Bronchial epithelial cell (primary cell): ENCODE measurements at regions not wholly inside any gene's neighbourhood (a gene's known extent, or its start where the extent isn't known, plus 50 kb on each side); places are given as distances from the start of the nearest gene placed in this dataset.

Experiments
- DNase-seq: peaks from one replicate; pipeline ENCODE4 v3.0.0-alpha.2; 2010; ENCODE audit warnings: low read depth
- FAIRE-seq: peaks from 2 replicates; lab custom pipeline; 2011; peaks lifted over from hg19 to GRCh38; lab: Jason Lieb, UNC
- H3K27me3 ChIP-seq: 2 replicates; pipeline ENCODE4 v1.5.1; 2011; ENCODE audit warnings: low read length; ENCODE audit not compliant: control insufficient read depth, insufficient read depth
- H3K36me3 ChIP-seq: 2 replicates; pipeline ENCODE4 v1.5.1; 2011; ENCODE audit warnings: low read length; ENCODE audit not compliant: control insufficient read depth, insufficient read depth
- H3K4me3 ChIP-seq: 2 replicates; pipeline ENCODE4 v1.5.1; 2011; ENCODE audit warnings: mild to moderate bottlenecking, low read depth, low read length, control low read depth
- CTCF ChIP-seq: IDR thresholded peaks from 2 replicates; pipeline ENCODE4 v1.5.1; 2011; ENCODE audit warnings: mild to moderate bottlenecking, moderate library complexity, low read length, control low read depth, inconsistent platforms; ENCODE audit not compliant: insufficient read depth, severe bottlenecking

GRCh38 chr3:75985432-75985831 lies 200.1 kb upstream of the ZNF717 start:
- FAIRE-seq, result no peak
- H3K36me3 ChIP-seq, result no peaks in the 10 kb centered on the region
- no peak for DNase-seq
- H3K4me3 ChIP-seq, result no peak overlapping the region
- no peaks in the 10 kb centered on the region for H3K27me3 ChIP-seq
- no peak for TF ChIP-seq CTCF

- DNase-seq (no peak), FAIRE-seq (no peak)
- TF ChIP-seq CTCF, result no peak
- no peak overlapping the region for H3K4me3 ChIP-seq
- no peaks in the 10 kb centered on the region for H3K36me3 ChIP-seq
- no peaks in the 10 kb centered on the region for H3K27me3 ChIP-seq
These were observed 224.9 kb upstream of the ZNF717 start for GRCh38 chr3:76010252-76010651.

GRCh38 chr3:76011121-76011520 lies 225.8 kb upstream of the ZNF717 start:
- FAIRE-seq, result no peak
- H3K27me3 ChIP-seq, result no peaks in the 10 kb centered on the region

GRCh38 chr3:76015496-76015895 lies 230.1 kb upstream of the ZNF717 start:
- Histone ChIP-seq H3K27me3 (no peaks in the 10 kb centered on the region), H3K36me3 (no peaks in the 10 kb centered on the region), H3K4me3 (no peak overlapping the region)
- FAIRE-seq (no peak), DNase-seq (no peak)
- TF ChIP-seq CTCF, result no peak

More at GRCh38 chr3:76011121-76011520, 225.8 kb upstream of the ZNF717 start:
- Histone ChIP-seq H3K36me3 (no peaks in the 10 kb centered on the region), H3K4me3 (no peak overlapping the region)
- no peak for TF ChIP-seq CTCF
- no peak for DNase-seq

- Histone ChIP-seq H3K4me3 (no peak overlapping the region), H3K27me3 (no peaks in the 10 kb centered on the region), H3K36me3 (no peaks in the 10 kb centered on the region)
- no peak for TF ChIP-seq CTCF
- DNase-seq (no peak), FAIRE-seq (no peak)
These were observed 230.8 kb upstream of the ZNF717 start for GRCh38 chr3:76016111-76016510.

- no peak for DNase-seq
- Histone ChIP-seq H3K36me3 (no peaks in the 10 kb centered on the region), H3K4me3 (no peak overlapping the region), H3K27me3 (no peaks in the 10 kb centered on the region)
- TF ChIP-seq CTCF, result no peak
- FAIRE-seq, result no peak
These were observed 231.6 kb upstream of the ZNF717 start for GRCh38 chr3:76016769-76017439.
